PC-3 (cell line): ENCODE measurements at regions not wholly inside any gene's neighbourhood (a gene's known extent, or its start where the extent isn't known, plus 50 kb on each side); places are given as distances from the start of the nearest gene placed in this dataset.

Experiments
- EZH2 ChIP-seq: fragments of 300-600 bp; sonication (generic); IDR thresholded peaks from one replicate; pipeline ENCODE4 v1.6.1; 2017; ENCODE audit warnings: antibody characterized with exemption, mild to moderate bottlenecking, low read length; ENCODE audit not compliant: unreplicated experiment
- EZH2phosphoT487 ChIP-seq: fragments of 300-600 bp; sonication (generic); IDR thresholded peaks from 2 replicates; pipeline ENCODE4 v1.6.1; 2018; ENCODE audit warnings: mild to moderate bottlenecking, antibody characterized with exemption, low read length, borderline replicate concordance
- TF ChIP-seq, protein P1 (sequence below): fragments of 300-600 bp; sonication (generic); conservative IDR thresholded peaks from 2 replicates; pipeline ENCODE4 v1.5.1; 2017; ENCODE audit warnings: antibody characterized with exemption, low read depth, mild to moderate bottlenecking, low read length

DNA sequence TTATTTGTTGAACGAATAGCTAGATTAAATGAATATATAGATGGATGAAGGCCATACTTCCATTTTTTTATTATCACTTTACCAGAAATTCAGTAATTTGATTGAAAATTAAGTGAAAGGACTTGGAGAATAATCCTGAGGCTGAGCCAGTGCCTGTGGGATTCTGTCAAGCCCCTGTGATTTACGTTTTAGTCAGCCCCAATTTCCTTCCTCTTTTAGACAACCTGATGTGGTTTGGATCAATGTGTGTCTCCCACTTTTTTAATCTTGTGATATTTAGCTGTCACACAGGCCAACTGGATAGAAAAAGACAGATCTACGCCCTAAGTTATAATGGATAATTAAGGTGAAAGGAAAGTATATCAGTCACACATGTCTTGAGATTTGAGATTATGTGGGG is 188.8 kb downstream of the EDN1 start:
- TF ChIP-seq EZH2phosphoT487 = no peak
- no peak for TF ChIP-seq EZH2
- TF ChIP-seq, protein P1, sequence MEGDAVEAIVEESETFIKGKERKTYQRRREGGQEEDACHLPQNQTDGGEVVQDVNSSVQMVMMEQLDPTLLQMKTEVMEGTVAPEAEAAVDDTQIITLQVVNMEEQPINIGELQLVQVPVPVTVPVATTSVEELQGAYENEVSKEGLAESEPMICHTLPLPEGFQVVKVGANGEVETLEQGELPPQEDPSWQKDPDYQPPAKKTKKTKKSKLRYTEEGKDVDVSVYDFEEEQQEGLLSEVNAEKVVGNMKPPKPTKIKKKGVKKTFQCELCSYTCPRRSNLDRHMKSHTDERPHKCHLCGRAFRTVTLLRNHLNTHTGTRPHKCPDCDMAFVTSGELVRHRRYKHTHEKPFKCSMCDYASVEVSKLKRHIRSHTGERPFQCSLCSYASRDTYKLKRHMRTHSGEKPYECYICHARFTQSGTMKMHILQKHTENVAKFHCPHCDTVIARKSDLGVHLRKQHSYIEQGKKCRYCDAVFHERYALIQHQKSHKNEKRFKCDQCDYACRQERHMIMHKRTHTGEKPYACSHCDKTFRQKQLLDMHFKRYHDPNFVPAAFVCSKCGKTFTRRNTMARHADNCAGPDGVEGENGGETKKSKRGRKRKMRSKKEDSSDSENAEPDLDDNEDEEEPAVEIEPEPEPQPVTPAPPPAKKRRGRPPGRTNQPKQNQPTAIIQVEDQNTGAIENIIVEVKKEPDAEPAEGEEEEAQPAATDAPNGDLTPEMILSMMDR = no peak
